A673 (cell line): ENCODE measurements at regions not wholly inside any gene's neighbourhood (a gene's known extent, or its start where the extent isn't known, plus 50 kb on each side); places are given as distances from the start of the nearest gene placed in this dataset.
"Not testable (repeated sequence)": the region's sequence is repeated elsewhere in the genome, so short reads cannot be mapped to it uniquely, and the experiment has no call there.

Source experiments
- BruUV-seq: library from RNA; stranded (reverse); fragments of 400-500 nt; replicated peaks from 2 replicates; lab custom pipeline; 2021; lab: Mats Ljungman, UMichigan
- CTCF ChIA-PET: fragments of 300-600 bp; sonication (Branson Sonifier 250); formaldehyde crosslinking; loops from one replicate; lab custom pipeline; 2022; ENCODE audit warnings: antibody characterized with exemption; lab: Charles Lee
- POLR2A ChIA-PET: fragments of 300-600 bp; sonication (Branson Sonifier 250); formaldehyde crosslinking; loops from one replicate; lab custom pipeline; 2022; ENCODE audit warnings: antibody characterized with exemption; ENCODE audit not compliant: low non-redundant PET; lab: Charles Lee
- DNase-seq: peaks from one replicate; pipeline ENCODE4 v3.0.0-alpha.2; 2015; ENCODE audit warnings: low spot score
- H3K27ac ChIP-seq: fragments of 200-600 bp; sonication (generic); 2 replicates; pipeline ENCODE4 v1.5.1; 2016; ENCODE audit warnings: mixed run types, low read depth, mild to moderate bottlenecking, mixed read lengths, antibody characterized with exemption, low read length; ENCODE audit not compliant: poor library complexity, severe bottlenecking
- H3K27me3 ChIP-seq: fragments of 200-600 bp; sonication (generic); replicated peaks from 2 replicates; pipeline ENCODE4 v1.6.1; 2017; ENCODE audit warnings: mixed run types, low read depth, mild to moderate bottlenecking, mixed read lengths, antibody characterized with exemption, low read length; ENCODE audit not compliant: insufficient read depth, poor library complexity
- H3K36me3 ChIP-seq: fragments of 200-600 bp; sonication (generic); 2 replicates; pipeline ENCODE4 v1.6.1; 2016; ENCODE audit warnings: mixed run types, mild to moderate bottlenecking, mixed read lengths, antibody characterized with exemption, low read length; ENCODE audit not compliant: insufficient read depth, poor library complexity, severe bottlenecking
- H3K4me1 ChIP-seq: fragments of 200-600 bp; sonication (generic); 2 replicates; pipeline ENCODE4 v1.6.1; 2017; ENCODE audit warnings: mixed run types, mild to moderate bottlenecking, mixed read lengths, antibody characterized with exemption, low read length; ENCODE audit not compliant: insufficient read depth, poor library complexity, severe bottlenecking
- H3K4me3 ChIP-seq: fragments of 200-600 bp; sonication (generic); 2 replicates; pipeline ENCODE4 v1.5.1; 2016; ENCODE audit warnings: low read depth, mixed run types, mild to moderate bottlenecking, mixed read lengths, low read length; ENCODE audit not compliant: poor library complexity, severe bottlenecking
- H3K9me3 ChIP-seq: fragments of 200-600 bp; sonication (generic); 2 replicates; pipeline ENCODE4 v1.6.1; 2016; ENCODE audit warnings: mixed run types, low read depth, mild to moderate bottlenecking, mixed read lengths, antibody characterized with exemption, low read length; ENCODE audit not compliant: poor library complexity, severe bottlenecking
- CTCF ChIP-seq: fragments of 300-800, 200-600 bp; sonication (generic); conservative IDR thresholded peaks from 2 replicates; pipeline ENCODE4 v1.5.1; 2017; ENCODE audit warnings: low read depth, mild to moderate bottlenecking, antibody characterized with exemption, low read length, moderate library complexity, mixed read lengths
- EZH2 ChIP-seq: fragments of 200-600 bp; sonication (generic); IDR thresholded peaks from 2 replicates; pipeline ENCODE4 v1.6.1; 2017; ENCODE audit warnings: borderline replicate concordance, low read depth, mild to moderate bottlenecking, mixed read lengths, antibody characterized with exemption, low read length; ENCODE audit not compliant: poor library complexity, severe bottlenecking
- intact Hi-C: fragments of 100-400 bp; cut with micrococcal nuclease; formaldehyde crosslinking; loops from one replicate; pipeline ENCODE4 v1.10.0; 2022; ENCODE audit not compliant: unreplicated experiment

DNA sequence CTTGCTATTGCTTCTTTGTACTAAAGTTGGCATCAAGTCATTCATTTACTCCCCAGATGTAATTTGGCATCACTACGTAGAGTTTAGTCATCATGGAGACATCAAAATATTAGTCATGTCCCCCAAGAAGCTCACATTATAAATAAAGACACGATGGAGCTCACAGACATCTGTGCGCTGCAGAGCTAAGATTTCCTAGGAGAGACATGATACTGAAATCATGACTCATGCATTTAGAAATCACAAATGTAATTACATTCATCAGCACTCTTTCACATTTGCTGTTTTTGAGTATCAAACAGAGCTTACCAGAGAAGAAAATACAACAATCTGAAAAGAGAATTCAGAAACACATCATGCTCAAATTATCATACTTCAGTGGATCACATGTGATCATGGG lies 169.8 kb downstream of the LRIG3 start:
- DNase-seq = peak; percentile 50
- intact Hi-C loops = no loop called here

GRCh38 chr12:58757422-58757821 lies 162.9 kb downstream of the LRIG3 start:
- no peaks in the 10 kb centered on the region for H3K4me1 ChIP-seq
- no peaks in the 10 kb centered on the region for H3K9me3 ChIP-seq
- BruUV-seq = no TSS peak
- DNase-seq = no peak
- POLR2A ChIA-PET = no interaction called here
- CTCF ChIA-PET = no interaction called here
- H3K27ac ChIP-seq = no peak overlapping the region
- H3K27me3 ChIP-seq = no peaks in the 10 kb centered on the region
- H3K36me3 ChIP-seq = no peaks in the 10 kb centered on the region
- TF ChIP-seq EZH2 (no peak), CTCF (no peak)
- intact Hi-C loops = no loop called here
- no peak overlapping the region for H3K4me3 ChIP-seq

More for the DNA sequence above, 169.8 kb downstream of the LRIG3 start:
- ChIA-PET POLR2A (no interaction called here), CTCF (no interaction called here)
- no TSS peak for BruUV-seq
- Histone ChIP-seq H3K27ac (no peak overlapping the region), H3K9me3 (no peaks in the 10 kb centered on the region), H3K27me3 (no peaks in the 10 kb centered on the region), H3K4me1 (no peaks in the 10 kb centered on the region), H3K4me3 (no peak overlapping the region), H3K36me3 (no peaks in the 10 kb centered on the region)
- no peak for TF ChIP-seq CTCF
- no peak for TF ChIP-seq EZH2

GRCh38 chr12:58759745-58760144 lies 160.6 kb downstream of the LRIG3 start:
- H3K4me3 ChIP-seq, CTCF ChIA-PET, H3K36me3 ChIP-seq, H3K27me3 ChIP-seq, H3K4me1 ChIP-seq, intact Hi-C loops, BruUV-seq, H3K9me3 ChIP-seq, DNase-seq, POLR2A ChIA-PET, H3K27ac ChIP-seq: not testable (repeated sequence)

- no peak overlapping the region for H3K27ac ChIP-seq
- no peak for DNase-seq
- BruUV-seq = no TSS peak
- TF ChIP-seq EZH2 (no peak), CTCF (no peak)
- ChIA-PET POLR2A (no interaction called here), CTCF (no interaction called here)
- H3K4me3 ChIP-seq = no peak overlapping the region
- H3K4me1 ChIP-seq = no peaks in the 10 kb centered on the region
- no peaks in the 10 kb centered on the region for H3K9me3 ChIP-seq
- intact Hi-C loops = no loop called here
- no peaks in the 10 kb centered on the region for H3K27me3 ChIP-seq
- H3K36me3 ChIP-seq = no peaks in the 10 kb centered on the region
Measured at GRCh38 chr12:58761308-58761707, 159.0 kb downstream of the LRIG3 start.
